ENCODE measurements at regions not wholly inside any gene's neighbourhood (a gene's known extent, or its start where the extent isn't known, plus 50 kb on each side); places are given as distances from the start of the nearest gene placed in this dataset.

DNA sequence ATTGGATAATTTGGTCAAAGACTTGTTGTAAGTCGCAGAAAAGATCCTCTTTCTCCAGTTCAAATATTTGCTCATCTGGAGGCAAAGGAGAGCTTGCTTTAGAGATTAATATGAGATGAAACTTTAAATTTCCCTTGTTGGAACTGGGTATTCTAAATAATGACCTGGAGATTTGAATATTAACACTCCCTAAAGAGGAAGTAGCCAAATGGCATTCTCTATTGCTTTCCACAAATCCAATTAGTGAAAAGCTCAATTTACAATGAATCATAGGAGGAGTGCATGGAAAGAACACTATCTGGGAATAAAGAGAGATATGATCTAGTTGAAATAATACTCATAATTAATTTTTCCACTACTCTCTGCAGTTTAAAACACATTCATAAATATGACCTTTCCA is 641.6 kb upstream of the TENM4 start:
- no peak for DNase-seq

DNA sequence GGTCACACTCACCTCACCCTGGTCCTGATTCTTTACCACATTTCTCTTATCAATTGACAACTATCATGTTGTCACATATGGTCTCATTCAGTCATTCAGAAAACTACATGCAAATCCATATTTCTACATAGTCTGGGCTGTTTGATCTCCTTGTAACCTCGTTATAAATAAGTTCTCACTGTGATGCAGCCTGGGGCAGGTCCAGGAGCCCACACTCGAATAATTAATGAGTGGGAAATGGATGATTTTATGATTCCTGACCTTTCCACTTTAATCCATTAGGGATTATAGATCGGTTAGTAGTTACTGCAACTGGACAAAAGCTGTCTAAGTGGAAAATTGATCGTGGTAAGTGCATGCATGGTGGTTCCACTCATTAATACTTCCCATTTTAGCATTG is 636.3 kb upstream of the TENM4 start:
- no peak for DNase-seq

DNA sequence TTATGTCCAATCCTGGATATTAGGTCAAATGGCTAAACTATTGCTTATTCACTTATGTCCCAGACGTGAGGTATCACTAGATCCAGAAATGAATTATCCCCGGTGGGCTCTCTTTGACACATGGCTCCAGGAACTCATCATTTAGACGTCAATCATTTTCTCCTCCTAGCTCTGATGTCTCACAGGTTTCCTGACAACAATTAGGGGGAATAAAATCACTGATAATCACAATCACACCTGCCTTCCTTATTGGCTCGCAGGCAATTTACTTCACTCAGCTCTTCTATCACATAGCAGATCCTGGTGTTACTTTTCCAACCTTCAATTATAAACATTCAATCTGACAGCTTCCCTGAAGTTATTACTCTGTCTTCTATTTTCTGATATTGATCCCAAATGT is 634.0 kb upstream of the TENM4 start:
- DNase-seq, result no peak

DNA sequence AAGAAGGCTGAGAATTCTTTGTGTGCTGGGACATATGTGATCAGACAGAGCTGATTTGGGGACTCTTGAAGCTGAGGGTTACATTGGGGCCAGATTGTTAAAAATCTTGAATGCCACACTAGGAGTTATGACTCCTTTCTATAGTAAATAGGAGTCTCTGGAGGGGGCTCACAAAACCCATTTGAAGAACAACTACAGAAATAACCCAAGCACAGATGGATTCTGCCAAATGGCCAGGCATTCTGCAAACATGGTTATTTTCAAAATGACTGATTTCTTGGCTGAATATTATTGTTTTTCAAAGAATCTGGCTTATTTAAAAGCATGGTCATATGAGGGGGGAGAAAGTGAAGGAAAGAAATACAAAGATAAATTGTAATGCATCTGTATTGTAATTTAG is 625.5 kb upstream of the TENM4 start:
- no peak for DNase-seq

DNA sequence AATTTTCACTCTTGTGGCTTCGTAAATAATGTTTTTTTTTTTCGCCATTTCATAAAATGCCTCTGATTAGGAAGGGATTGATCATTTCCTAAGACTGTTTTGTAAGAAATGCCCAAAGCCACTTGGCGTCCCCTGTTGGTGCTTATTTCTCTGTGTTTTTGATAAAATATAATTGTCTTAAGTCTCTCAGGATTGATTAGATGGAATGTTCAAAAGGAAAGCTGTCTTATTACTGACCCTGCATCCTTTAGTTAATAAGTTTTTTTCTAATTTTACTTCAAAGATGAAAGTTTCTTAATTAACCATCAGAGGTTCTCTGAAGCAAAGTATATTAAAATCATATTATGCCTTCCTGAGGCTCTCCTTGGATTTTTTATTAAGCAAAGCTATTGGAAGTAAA is 624.3 kb upstream of the TENM4 start:
- no peak for DNase-seq

DNA sequence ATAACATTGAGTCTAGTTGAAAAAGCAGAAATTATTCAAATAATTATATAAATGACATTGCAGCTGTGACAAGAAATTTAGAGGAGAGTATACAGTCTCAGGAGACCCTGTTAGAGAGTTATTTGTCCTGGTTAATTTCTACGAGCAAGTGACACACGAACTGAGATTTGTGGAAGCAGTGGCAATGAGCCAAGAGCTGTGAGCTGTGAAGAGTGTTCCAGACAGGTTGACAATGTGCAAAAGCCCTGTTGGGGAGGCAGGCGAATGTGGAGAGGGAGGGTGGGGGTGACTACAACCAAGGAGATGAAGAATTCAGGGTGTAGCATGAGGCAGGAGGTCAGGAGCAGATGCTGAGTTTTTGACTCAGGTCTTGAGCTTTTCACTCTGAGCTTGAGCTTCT is 620.2 kb upstream of the TENM4 start:
- DNase-seq, result no peak

DNA sequence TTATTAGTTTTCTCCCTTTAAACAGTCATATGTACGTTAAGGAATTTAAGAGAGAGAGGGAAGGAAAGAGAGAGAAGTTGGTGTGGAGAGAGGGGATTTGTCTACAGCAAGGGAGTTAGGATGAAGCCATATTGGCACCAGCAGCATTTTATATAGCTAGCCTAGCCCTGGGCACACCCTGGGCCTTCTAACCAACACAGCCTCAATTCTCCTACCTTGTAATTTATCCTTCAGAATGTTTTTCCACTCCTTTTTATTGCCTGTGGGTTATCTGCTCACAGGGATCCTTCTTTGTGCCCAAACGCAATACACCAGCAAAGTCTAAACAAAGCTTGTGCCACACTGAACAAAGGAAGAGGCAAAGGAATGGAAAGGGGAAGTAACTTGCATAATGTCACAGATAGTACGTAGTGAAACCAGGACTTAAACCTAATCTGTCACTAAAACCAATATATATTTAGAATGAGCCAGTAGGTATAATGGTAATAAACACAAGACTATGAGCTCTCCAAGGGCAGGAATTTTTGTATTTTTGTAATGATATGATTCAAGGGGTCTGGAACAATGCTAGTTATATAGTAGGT is 613.8 kb upstream of the TENM4 start:
- DNase-seq, result no peak

DNA sequence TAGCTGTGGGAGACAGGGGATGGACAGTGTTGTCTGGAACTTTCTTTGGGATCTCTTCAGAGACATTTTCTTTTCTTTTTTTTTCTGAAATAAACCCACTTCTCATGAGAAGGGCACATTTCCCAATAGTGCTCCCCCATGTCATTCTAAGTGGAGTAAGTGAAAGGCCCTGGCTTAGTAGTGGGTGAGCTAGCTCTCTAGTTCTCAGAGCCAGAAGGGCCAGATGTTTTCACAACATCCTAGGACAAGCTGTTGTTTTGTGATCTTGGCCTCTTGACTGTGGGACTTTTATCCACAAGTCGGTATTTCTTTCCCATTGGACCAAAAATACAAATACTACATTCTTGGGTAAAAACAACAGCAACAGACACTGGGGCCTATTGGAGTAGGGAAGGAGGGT is 607.7 kb upstream of the TENM4 start:
- no peak for DNase-seq

DNA sequence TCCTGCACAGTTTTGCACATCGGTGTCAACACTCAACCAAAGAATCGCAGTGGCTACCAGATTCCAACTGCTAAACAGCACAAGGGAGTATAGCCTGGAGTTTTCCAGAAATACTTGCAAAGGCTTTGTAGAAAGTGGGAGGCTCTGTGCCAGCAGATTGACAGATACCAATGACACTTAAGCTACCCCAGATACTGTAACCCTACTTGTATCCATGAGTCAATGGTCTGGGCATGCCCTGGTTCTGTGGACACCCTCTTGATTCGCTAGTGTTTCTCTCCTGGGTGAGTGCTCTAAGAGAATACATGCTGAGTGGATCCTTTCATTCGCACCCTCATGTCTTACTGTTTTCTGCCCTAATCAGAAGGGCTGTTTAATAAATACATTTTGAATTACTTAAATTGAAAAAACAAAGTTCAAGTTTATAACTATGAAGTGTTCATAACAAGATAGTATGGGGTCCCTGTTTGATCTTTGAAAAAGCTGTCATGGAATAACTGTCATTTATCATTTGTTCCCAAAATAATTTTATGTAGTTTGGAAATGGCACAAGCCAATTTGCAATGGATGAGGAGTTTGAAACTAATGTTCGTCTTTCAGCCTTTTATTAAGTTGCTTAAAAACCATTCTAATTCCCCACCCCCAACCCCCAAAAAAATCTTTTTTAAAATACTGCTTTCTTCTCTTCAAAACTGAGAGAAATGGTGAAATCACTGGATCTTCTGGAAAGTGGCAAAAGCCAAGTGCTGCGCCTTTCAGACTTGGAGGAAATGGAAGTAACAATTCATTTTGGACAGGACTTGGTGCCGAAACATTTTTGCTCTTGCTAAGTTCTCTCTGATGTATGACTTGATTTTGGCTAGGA is 600.5 kb upstream of the TENM4 start:
- DNase-seq, result no peak

DNA sequence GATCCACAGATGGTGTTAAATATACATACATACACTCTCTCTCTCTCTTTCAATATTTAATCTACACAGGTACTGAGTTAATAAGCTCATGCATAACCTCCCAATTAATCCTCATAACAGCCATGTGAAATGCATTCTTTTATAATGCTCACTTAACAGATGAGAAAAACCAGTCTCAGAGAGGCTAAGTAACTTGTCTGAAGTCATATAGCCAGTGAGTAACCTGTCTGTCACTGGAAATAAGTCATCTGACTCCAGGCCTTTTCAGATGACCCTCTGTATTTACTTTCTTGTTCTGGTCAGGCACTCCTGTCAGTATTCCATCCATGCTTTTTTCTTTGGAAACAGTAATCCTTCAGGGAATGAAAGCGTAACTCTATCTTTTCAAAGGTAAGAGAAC is 594.0 kb upstream of the TENM4 start:
- DNase-seq, result no peak

DNA sequence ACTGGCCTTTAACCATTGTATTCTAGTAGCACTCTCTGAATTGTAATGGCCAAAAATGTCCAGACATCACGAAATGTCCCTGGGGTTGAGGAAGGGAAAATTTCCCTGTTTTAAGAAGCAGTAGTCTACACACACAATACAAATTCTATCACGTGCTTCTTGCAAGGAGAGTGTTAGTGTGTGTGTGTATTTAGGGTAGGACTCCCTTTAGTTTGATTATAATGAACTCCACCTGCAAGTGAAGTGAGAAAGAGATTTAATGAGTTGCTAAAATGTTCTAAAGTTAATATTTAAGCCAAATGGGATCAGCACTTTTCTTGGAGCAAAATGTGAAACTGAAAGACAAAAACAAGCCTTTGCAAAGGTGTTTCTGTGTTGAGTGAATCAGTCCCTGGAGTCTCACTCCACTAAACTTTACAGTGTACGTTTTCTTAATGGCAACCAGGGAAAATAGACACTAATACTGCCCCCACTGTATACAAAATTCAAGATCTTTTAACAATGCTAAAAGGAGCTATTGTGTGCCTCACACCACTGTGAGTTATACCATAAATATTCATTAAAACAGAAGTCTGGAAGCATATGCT is 590.3 kb upstream of the TENM4 start:
- DNase-seq, result no peak

DNA sequence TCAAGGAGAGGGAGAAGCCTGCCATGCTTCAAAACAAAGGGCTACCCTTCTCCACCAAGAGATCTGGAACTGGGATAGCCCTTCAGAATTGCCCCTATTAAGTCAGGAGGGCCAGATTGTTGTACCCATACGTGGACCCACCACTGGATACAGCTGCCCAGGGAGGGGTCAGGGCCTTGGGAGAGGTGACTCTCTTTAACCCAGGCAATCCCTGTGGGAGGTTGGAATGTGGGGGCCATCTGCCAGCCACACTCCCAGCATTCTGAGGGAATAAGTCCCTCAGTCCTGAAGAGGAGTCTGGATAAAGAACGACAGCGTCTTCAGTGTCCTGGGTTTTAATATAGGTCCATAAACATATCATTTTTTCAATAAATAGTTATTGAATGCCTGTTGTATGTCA is 588.2 kb upstream of the TENM4 start:
- no peak for DNase-seq

DNA sequence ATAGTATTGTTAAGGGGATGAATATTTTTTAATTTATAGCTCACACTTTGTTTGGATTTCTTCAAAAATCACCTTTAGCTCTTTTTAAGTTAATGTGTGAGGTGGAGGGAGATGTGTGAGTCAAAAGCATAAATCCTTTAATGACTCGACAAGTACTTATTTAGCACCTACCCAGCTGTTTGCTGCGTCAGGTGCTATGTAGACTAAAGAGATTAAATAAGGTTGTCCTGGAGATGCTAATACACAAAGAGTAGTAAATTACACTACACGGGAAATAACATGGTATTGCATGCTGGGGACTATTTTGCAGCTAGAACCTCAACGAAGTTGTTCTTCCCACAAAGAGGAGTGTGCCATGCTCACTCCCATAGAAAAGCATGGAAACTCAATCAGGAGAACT is 583.3 kb upstream of the TENM4 start:
- DNase-seq, result no peak

DNA sequence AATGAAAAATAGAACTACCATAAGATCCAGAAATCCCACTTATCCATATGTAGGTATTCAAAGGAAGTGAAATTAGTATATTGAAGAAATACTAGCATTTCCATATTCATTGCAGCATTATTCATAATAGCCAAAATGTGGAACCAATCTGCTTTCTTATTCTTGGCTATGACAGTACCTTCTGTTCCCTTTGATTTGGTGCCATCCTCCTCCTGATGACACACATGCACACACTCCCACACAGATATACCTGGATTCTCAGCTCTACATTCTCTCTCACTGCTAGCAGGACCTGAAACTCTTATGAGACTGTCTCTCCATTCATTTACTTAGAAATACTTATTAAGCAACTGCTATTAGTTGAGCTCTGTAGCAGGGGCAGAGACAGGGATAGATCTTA is 582.6 kb upstream of the TENM4 start:
- no peak for DNase-seq

DNA sequence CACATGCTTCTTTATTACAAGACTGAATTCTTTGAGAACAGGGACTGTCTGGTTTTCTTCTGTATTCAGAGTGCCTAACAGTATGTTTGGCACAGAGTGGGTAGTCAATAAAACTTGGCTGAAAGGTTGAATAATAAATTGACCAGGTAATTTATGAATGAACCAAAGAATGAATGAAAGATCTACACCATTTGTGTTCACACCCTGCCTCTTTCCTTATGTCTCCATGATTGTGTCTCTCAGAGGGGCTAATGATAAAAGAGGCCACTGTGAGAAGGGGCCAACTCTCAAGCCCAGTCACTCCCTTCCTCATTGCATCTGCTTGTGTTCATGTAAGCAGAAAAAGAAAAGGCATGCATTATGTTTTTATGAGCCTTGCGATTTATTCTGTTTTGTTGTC is 569.7 kb upstream of the TENM4 start:
- DNase-seq, result no peak

DNA sequence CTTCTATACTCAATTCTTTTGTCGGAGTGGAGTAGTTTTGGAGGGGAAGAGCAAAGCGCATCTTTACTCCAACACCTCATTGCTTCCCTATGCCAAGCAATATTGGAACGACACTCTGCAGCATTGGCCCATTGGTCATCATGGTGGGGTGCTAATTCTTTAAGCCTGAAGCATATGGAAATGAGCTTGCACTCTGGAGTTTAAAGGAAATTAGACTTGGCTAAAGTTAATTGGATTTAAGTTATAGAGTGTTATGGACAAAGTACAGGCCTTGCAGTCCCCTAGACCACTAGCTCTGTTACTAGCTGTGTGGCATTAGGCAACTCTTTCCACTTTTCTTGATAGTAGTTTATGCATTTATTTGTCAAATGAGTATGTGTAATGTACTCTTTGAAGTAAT is 568.3 kb upstream of the TENM4 start:
- DNase-seq, result no peak

DNA sequence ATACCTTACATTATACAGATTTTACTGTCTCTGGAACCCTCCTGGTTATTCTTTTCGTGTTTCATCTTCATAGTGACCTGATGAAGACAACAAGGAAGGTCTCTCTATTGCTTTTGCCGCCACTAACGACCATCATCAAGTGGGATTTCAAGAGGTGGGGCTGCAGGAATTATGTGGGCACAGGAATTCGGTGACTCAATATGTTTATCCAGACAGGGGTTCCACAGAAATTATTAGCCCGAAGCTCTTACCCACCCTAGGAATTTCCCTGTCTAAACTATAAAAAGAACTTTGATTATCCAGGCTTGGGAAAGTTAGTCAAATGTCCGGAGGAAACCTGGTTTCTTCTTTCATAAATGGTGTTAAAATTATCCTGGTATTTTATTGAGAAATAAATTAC is 566.8 kb upstream of the TENM4 start:
- no peak for DNase-seq

DNA sequence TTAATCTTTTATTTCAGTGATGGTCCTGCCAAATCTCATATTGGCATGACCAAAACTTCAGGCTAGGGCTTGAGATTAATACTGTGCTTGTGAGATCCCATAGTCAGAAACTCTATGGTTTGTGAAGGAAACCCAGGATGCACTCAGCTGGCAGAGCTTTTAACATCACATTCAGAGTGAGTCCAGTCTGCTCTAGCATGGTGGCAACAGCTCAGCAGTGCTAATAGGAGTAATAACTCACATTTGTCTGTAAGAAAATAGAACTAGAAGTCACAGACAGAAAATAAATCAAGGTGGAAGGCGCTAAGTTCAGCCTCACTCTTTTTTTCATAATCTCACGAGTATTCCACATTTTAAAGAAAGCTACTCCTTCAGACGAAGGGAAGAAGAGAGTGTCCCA is 549.3 kb upstream of the TENM4 start:
- no peak for DNase-seq

DNA sequence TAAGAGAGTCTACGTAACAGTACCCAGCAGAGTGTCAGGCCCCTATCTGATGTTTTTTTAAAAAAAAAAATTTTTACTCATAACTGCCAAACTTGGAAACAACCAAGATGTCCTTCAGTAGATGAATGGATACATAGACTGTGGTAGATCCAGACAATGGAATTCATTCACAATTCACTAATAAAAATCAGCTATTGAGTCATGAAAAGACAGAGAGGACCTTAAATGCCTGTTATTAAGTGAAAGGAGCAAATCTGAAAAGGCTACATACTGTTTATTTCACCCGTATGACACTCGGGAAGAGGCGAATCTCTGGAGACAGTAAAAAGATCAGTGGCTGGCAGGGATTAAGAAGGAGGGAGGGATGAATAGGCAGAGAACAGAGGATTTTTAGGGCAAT is 541.4 kb upstream of the TENM4 start:
- no peak for DNase-seq

DNA sequence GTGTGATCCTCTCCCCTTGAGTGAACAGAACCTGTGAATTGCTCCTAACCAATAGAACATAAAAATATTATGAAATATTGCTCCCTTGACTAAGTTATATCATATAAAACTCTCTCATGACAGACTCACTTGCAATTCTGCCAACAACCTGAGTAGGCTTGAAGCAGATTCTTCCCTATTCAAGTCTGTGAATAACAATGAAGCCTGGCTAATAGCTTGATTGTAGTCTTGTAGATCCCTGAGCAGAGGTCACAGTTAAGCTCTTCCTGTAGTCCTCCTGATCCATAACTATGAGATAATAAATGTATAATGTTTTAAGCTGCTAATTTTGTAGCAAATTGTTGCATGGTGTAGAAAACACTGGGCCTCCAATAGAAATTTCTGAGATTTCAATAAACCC is 540.1 kb upstream of the TENM4 start:
- no peak for DNase-seq

DNA sequence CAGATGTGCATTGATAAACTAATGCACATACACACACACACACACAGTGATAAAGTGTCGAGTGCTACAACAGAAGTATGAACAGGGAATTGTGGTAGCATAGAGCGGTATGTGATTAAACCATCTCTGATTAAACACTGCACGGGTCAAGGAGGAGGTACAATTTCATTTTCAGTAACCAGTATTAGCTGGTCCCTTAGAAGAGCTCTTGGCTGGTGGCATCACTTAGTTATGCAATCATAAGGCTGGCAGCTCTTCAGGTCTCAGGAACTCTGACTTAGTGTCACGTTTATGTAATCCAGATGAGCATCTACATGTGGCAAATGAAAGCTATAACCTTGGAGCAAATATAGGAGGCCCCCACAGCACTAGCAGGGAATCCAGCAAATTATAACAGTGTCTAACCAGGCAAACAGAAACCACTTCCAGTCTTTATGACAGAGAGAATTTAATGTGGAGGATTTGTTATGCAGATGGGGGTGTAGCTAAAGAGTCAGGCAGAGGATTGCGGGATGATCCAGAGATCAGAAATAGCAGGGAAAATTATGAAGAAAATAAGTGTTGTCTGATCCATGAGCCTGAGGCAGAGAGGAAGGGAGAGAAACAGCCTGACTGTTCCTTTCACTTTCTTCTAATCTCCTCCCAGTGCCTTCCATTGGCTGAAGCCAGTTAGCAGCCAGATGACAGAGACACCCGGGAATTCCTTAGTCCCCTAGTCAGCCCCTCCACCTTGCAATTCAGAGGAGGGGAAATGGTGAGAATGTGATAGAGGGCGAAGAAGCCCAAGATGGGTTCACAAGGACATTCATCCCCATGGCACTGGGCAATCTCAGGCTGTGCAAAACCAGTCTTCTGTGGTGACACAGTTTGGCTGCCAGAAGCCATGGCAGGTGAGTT is 533.1 kb upstream of the TENM4 start:
- no peak for DNase-seq

DNA sequence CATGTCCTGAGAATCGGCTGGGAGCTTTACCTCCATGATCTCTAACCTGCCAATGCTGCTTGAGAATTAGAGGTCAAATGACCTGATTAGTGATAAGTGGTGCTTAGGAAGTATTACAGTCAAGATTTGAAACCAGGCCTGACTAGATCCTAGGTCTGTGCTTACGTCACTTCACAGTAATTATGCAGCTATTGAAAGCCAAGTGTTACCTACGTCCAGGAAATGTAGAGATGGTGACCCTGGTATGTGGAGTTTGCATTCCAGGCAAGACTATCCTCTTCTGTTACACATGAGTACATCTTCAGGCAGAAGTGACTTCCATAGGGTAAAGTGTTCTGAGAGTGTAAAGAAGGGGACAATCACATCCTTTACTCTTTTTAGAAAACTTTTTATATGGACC is 530.4 kb upstream of the TENM4 start:
- no peak for DNase-seq

DNA sequence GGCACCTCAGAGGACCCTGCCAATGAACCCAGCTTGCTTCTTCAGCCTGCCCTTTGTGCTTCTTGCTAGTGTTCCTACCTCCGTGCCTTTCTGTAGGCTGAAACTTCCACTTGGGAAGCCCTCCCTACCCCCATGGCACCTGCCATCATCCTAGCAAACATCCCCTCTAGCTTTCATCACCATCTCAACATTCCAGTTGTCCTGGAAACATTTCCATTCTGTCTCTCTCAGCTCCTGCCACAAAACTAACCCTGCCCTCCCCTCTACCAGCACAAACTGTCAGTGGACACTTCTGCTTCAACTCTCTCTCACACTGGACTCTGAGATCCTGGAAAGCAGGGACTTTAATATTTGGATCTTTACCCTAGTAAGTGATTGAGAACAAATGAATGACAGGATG is 525.8 kb upstream of the TENM4 start:
- no peak for DNase-seq
